CD14-positive monocyte (primary cell): ENCODE measurements at regions not wholly inside any gene's neighbourhood (a gene's known extent, or its start where the extent isn't known, plus 50 kb on each side); places are given as distances from the start of the nearest gene placed in this dataset.

Source experiments
- DNase-seq, 3 donors: peaks; one replicate each; pipeline ENCODE4 v3.0.0-alpha.2; 2011 to 2022
- H2AFZ ChIP-seq: 2 replicates; pipeline ENCODE4 v1.6.0; 2012; ENCODE audit warnings: mild to moderate bottlenecking, low read depth, low read length, inconsistent platforms; ENCODE audit not compliant: insufficient read depth, poor library complexity, severe bottlenecking
- H3K27ac ChIP-seq, 2 donors: 1 replicate in 1 of 2; 2 replicates in 1 of 2; pipeline ENCODE4 v1.5.1; 2012 to 2013; ENCODE audit warnings: low read length in 2 of 2, control low read depth in 1 of 2, inconsistent platforms in 1 of 2, low read depth in 1 of 2, mild to moderate bottlenecking in 1 of 2
- H3K27me3 ChIP-seq, 2 donors: one replicate each; pipeline versions ENCODE4 v1.6.0 to v1.6.1; 2011 to 2013; ENCODE audit warnings: low read length in 2 of 2; ENCODE audit not compliant: control insufficient read depth in 2 of 2, insufficient read depth in 2 of 2
- H3K36me3 ChIP-seq, 2 donors: replicated peaks in 1 of 2; 1 replicate in 1 of 2; 2 replicates in 1 of 2; pipeline versions ENCODE4 v1.5.1 to v1.6.1; 2012 to 2013; ENCODE audit warnings: low read length in 2 of 2, control low read depth in 1 of 2, inconsistent platforms in 1 of 2, mild to moderate bottlenecking in 1 of 2; ENCODE audit not compliant: insufficient read depth in 2 of 2, control insufficient read depth in 1 of 2
- H3K4me1 ChIP-seq, 2 donors: 1 replicate in 1 of 2; 2 replicates in 1 of 2; pipeline versions ENCODE4 v1.5.1 to v1.6.1; 2012 to 2013; ENCODE audit warnings: low read length in 2 of 2, control low read depth in 1 of 2, inconsistent platforms in 1 of 2, mild to moderate bottlenecking in 1 of 2, moderate library complexity in 1 of 2; ENCODE audit not compliant: insufficient read depth in 2 of 2, control insufficient read depth in 1 of 2
- H3K4me2 ChIP-seq: replicated peaks from 2 replicates; pipeline ENCODE3; 2012; ENCODE audit warnings: low read length, moderate library complexity, mild to moderate bottlenecking; ENCODE audit not compliant: poor library complexity, severe bottlenecking; ENCODE audit errors: extremely low read depth
- H3K4me3 ChIP-seq, 3 experiments: fragments of 200-600 bp in 1 of 3; sonication (generic) in 1 of 3; replicated peaks in 1 of 3; 1 replicate in 2 of 3; 2 replicates in 1 of 3; pipeline ENCODE4 v1.5.1; 2011 to 2013; ENCODE audit warnings: low read length in 3 of 3, mild to moderate bottlenecking in 3 of 3, control low read depth in 2 of 3, low read depth in 2 of 3, inconsistent platforms in 1 of 3, moderate library complexity in 1 of 3
- H3K79me2 ChIP-seq: 2 replicates; pipeline ENCODE4 v1.6.0; 2012; ENCODE audit warnings: mild to moderate bottlenecking, control low read depth, inconsistent platforms, low read length, moderate library complexity; ENCODE audit not compliant: insufficient read depth
- H3K9ac ChIP-seq: 2 replicates; pipeline ENCODE4 v1.6.0; 2017; ENCODE audit warnings: low read length, mild to moderate bottlenecking; ENCODE audit not compliant: insufficient read depth, poor library complexity, severe bottlenecking
- H3K9me3 ChIP-seq, 2 donors: replicated peaks in 1 of 2; 1 replicate in 1 of 2; 2 replicates in 1 of 2; pipeline versions ENCODE4 v1.5.1 to v1.6.1; 2012 to 2013; ENCODE audit warnings: low read length in 2 of 2, control low read depth in 1 of 2; ENCODE audit not compliant: control insufficient read depth in 1 of 2, insufficient read depth in 1 of 2
- H4K20me1 ChIP-seq: 2 replicates; pipeline ENCODE4 v1.6.0; 2012; ENCODE audit warnings: mild to moderate bottlenecking, low read length, control low read depth, moderate library complexity; ENCODE audit not compliant: insufficient read depth
- H3K27ac Mint-ChIP-seq, 7 donors: one replicate each; pipeline ENCODE4 v1.8.0; 2020; ENCODE audit warnings: mild to moderate bottlenecking in 7 of 7, mixed read lengths in 7 of 7, moderate library complexity in 6 of 7, inconsistent platforms in 2 of 7
- H3K27me3 Mint-ChIP-seq, 3 donors: one replicate each; pipeline ENCODE4 v1.8.0; 2021 to 2022; ENCODE audit warnings: low read depth in 3 of 3, mild to moderate bottlenecking in 3 of 3, mixed read lengths in 3 of 3, moderate library complexity in 3 of 3, inconsistent platforms in 1 of 3
- H3K36me3 Mint-ChIP-seq, 2 donors: one replicate each; pipeline ENCODE4 v1.8.0; 2020; ENCODE audit warnings: mixed read lengths in 2 of 2, inconsistent platforms in 1 of 2, mild to moderate bottlenecking in 1 of 2
- H3K4me1 Mint-ChIP-seq: one replicate; pipeline ENCODE4 v1.8.0; 2020; ENCODE audit warnings: mild to moderate bottlenecking, mixed read lengths
- H3K4me3 Mint-ChIP-seq, 2 donors: one replicate each; pipeline ENCODE4 v1.8.0; 2020; ENCODE audit warnings: mild to moderate bottlenecking in 2 of 2, mixed read lengths in 2 of 2, moderate library complexity in 1 of 2
- H3K9me3 Mint-ChIP-seq, 7 donors: one replicate each; pipeline ENCODE4 v1.8.0; 2020 to 2022; ENCODE audit warnings: mixed read lengths in 7 of 7, mild to moderate bottlenecking in 6 of 7, moderate library complexity in 6 of 7, inconsistent platforms in 2 of 7
- CTCF ChIP-seq: fragments of 200-600 bp; IDR thresholded peaks from one replicate; pipeline ENCODE4 v1.8.0; 2022; ENCODE audit warnings: antibody characterized with exemption, mild to moderate bottlenecking
- WGBS: methylation state at CpG from one replicate; pipeline ENCODE4 v1.1.5; 2013; ENCODE audit warnings: missing lambda C conversion rate; ENCODE audit not compliant: insufficient coverage; 5-methylcytosine and 5-hydroxymethylcytosine counted together
- intact Hi-C, 2 donors: fragments of 100-400 bp; cut with micrococcal nuclease; formaldehyde crosslinking; loops; one replicate each; pipeline versions ENCODE4 v1.15.0 to v1.15.1; 2023

DNA sequence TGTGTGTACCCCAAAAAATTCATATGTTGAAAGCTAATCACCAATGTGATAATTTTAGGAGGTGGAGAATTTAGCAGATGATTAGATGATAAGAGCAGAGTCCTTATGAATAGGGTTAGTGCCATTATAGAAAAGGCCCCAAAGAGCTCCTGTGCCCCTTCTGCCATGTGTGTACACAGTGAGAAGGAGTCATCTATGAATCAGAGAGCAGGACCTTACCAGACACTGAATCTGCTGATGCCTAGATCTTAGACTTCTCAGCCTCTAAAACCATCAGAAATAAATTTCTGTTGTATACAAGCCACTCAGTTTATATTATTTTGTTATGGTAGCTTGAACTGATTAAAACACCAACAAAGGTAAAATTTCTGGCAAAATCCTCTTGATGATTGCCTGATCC is 560.0 kb upstream of the CDH2 start:
- peaks cover 0 to 13% (median 3%) of the 10 kb centered on the region in 7 donors for H3K9me3 Mint-ChIP-seq
- H3K9ac ChIP-seq = no peak overlapping the region
- no peak overlapping the region for H3K4me3 ChIP-seq
- H3K27ac ChIP-seq = no peak overlapping the region
- H4K20me1 ChIP-seq = no peaks in the 10 kb centered on the region
- TF ChIP-seq CTCF = no peak
- intact Hi-C loops = no loop called here
- no peak overlapping the region for H3K27ac Mint-ChIP-seq
- no peaks in the 10 kb centered on the region for H3K79me2 ChIP-seq
- H2AFZ ChIP-seq = no peak overlapping the region
- no peaks in the 10 kb centered on the region for H3K4me1 ChIP-seq
- DNase-seq = no peak
- H3K9me3 ChIP-seq = no peaks in the 10 kb centered on the region
- H3K4me1 Mint-ChIP-seq = no peaks in the 10 kb centered on the region
- H3K27me3 Mint-ChIP-seq = no peaks in the 10 kb centered on the region
- H3K4me2 ChIP-seq = no peak overlapping the region
- H3K36me3 ChIP-seq = no peaks in the 10 kb centered on the region
- H3K27me3 ChIP-seq = no peaks in the 10 kb centered on the region
- no peak overlapping the region for H3K4me3 Mint-ChIP-seq
- H3K36me3 Mint-ChIP-seq = no peaks in the 10 kb centered on the region

- no peaks in the 10 kb centered on the region for H3K27me3 Mint-ChIP-seq
- no peak for TF ChIP-seq CTCF
- H3K4me1 Mint-ChIP-seq = no peaks in the 10 kb centered on the region
- no peaks in the 10 kb centered on the region for H3K4me1 ChIP-seq
- peaks cover 0 to 13% (median 6%) of the 10 kb centered on the region in 7 donors for H3K9me3 Mint-ChIP-seq
- H3K27me3 ChIP-seq = no peaks in the 10 kb centered on the region
- H3K9me3 ChIP-seq = peaks cover 0 to 3% of the 10 kb centered on the region in 2 donors
- no peak overlapping the region for H3K4me3 Mint-ChIP-seq
- intact Hi-C loops = no loop called here
- H3K4me3 ChIP-seq = no peak overlapping the region
- H3K79me2 ChIP-seq = no peaks in the 10 kb centered on the region
- no peak overlapping the region for H3K27ac ChIP-seq
- no peaks in the 10 kb centered on the region for H3K36me3 Mint-ChIP-seq
- no CpG with 5 or more reads among the region's 2 CpGs for WGBS
- no peak overlapping the region for H3K4me2 ChIP-seq
- H3K36me3 ChIP-seq = no peaks in the 10 kb centered on the region
- H4K20me1 ChIP-seq = no peaks in the 10 kb centered on the region
- no peak for DNase-seq
- no peak overlapping the region for H3K9ac ChIP-seq
- no peak overlapping the region for H3K27ac Mint-ChIP-seq
- no peak overlapping the region for H2AFZ ChIP-seq
Observed at GRCh38 chr18:28736223-28736622, 559.3 kb upstream of the CDH2 start.
